OCI-LY7 (cell line): ENCODE measurements at regions not wholly inside any gene's neighbourhood (a gene's known extent, or its start where the extent isn't known, plus 50 kb on each side); places are given as distances from the start of the nearest gene placed in this dataset.
A peak's percentile ranks its signal among the peaks of the same experiment; 100 is the strongest.

Experiments
- BruUV-seq: library from RNA; stranded (reverse); fragments of 400-500 nt; replicated peaks from 2 replicates; lab custom pipeline; 2021; lab: Mats Ljungman, UMichigan
- CTCF ChIA-PET: fragments of 300-600 bp; sonication (Branson Sonifier 250); formaldehyde crosslinking; loops from one replicate; lab custom pipeline; 2022; ENCODE audit warnings: antibody characterized with exemption; ENCODE audit not compliant: unreplicated experiment; lab: Charles Lee
- POLR2A ChIA-PET: fragments of 300-600 bp; sonication (Branson Sonifier 250); formaldehyde crosslinking; loops from one replicate; lab custom pipeline; 2022; ENCODE audit warnings: antibody characterized with exemption; lab: Charles Lee
- DNase-seq: peaks from one replicate; pipeline ENCODE4 v3.0.0-alpha.2; 2015; ENCODE audit warnings: low spot score
- H2AFZ ChIP-seq: fragments of 200-600 bp; sonication (generic), shearing (Covaris generic); 2 replicates; pipeline ENCODE4 v1.6.1; 2014; ENCODE audit warnings: mild to moderate bottlenecking, antibody characterized with exemption, low read length, moderate library complexity
- H3K27ac ChIP-seq: fragments of 200-600 bp; sonication (generic); 2 replicates; pipeline ENCODE4 v1.5.1; 2014; ENCODE audit warnings: mixed run types, low read depth, mild to moderate bottlenecking, moderate library complexity, low read length, inconsistent platforms; ENCODE audit not compliant: poor library complexity, severe bottlenecking
- H3K36me3 ChIP-seq: fragments of 200-600 bp; sonication (generic); 2 replicates; pipeline ENCODE4 v1.6.1; 2014; ENCODE audit warnings: mild to moderate bottlenecking, antibody characterized with exemption, low read length, moderate library complexity, mixed read lengths; ENCODE audit not compliant: insufficient read depth
- H3K4me1 ChIP-seq: fragments of 200-600 bp; sonication (generic); 2 replicates; pipeline ENCODE4 v1.5.1; 2014; ENCODE audit warnings: mild to moderate bottlenecking, low read length; ENCODE audit not compliant: insufficient read depth, poor library complexity, severe bottlenecking
- H3K4me2 ChIP-seq: fragments of 200-600 bp; sonication (generic); 2 replicates; pipeline ENCODE4 v1.6.1; 2014; ENCODE audit warnings: mild to moderate bottlenecking, low read length
- H3K4me3 ChIP-seq: fragments of 200-600 bp; sonication (generic); 2 replicates; pipeline ENCODE4 v1.5.1; 2014; ENCODE audit warnings: mild to moderate bottlenecking, low read depth, low read length; ENCODE audit not compliant: poor library complexity, severe bottlenecking
- H3K79me2 ChIP-seq: fragments of 200-600 bp; sonication (generic); 2 replicates; pipeline ENCODE4 v1.6.1; 2016; ENCODE audit warnings: low read depth, mild to moderate bottlenecking, low read length, moderate library complexity, mixed read lengths; ENCODE audit not compliant: insufficient read depth
- H3K9me2 ChIP-seq: fragments of 200-600 bp; sonication (generic); 2 replicates; pipeline ENCODE4 v1.6.1; 2016; ENCODE audit warnings: mild to moderate bottlenecking, low read length, mixed read lengths; ENCODE audit not compliant: insufficient read depth
- H3K9me3 ChIP-seq: fragments of 200-600 bp; sonication (generic); 2 replicates; pipeline ENCODE4 v1.6.1; 2014; ENCODE audit warnings: mild to moderate bottlenecking, mixed run types, low read length, mixed read lengths
- H4K20me1 ChIP-seq: fragments of 200-600 bp; sonication (generic); 2 replicates; pipeline ENCODE4 v1.6.1; 2014; ENCODE audit warnings: mild to moderate bottlenecking, antibody characterized with exemption, low read length, moderate library complexity, mixed read lengths; ENCODE audit not compliant: insufficient read depth
- EZH2phosphoT487 ChIP-seq: fragments of 200-600 bp; sonication (generic); IDR thresholded peaks from 2 replicates; pipeline ENCODE4 v1.6.1; 2018; ENCODE audit warnings: low read depth, borderline replicate concordance, mild to moderate bottlenecking, mixed run types, antibody characterized with exemption, low read length, moderate library complexity, mixed read lengths
- intact Hi-C: fragments of 100-400 bp; cut with micrococcal nuclease; formaldehyde crosslinking; loops from one replicate; pipeline ENCODE4 v1.10.0; 2022; ENCODE audit not compliant: unreplicated experiment
- TF ChIP-seq, protein P1 (sequence below): fragments of 200-600 bp; sonication (generic); conservative IDR thresholded peaks from 2 replicates; pipeline ENCODE4 v1.5.1; 2014; ENCODE audit warnings: mild to moderate bottlenecking, antibody characterized with exemption, low read length, moderate library complexity, mixed read lengths

DNA sequence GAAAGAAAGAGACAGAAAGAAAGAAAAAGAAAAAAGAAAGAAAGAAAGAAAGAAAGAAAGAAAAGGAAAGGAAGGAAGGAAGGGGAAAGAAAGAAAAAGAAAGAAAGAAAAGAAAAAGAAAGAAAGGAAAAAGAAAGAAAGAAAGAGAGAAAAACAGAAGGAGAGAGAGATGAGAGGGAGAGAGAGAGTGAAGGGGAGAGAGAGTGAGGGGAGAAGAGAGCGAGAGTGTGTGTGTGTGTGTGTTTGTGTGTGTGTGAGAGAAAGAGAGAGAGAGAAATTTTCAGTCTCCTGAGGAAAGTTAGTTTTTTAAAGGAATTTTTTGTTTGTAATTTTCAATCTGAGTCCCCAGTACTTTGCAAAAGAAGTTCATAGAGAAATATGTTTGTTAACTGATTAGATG, 504.1 kb upstream of the POU3F4 start:
- Histone ChIP-seq H3K9me3 (no peaks in the 10 kb centered on the region), H4K20me1 (no peaks in the 10 kb centered on the region)

DNA sequence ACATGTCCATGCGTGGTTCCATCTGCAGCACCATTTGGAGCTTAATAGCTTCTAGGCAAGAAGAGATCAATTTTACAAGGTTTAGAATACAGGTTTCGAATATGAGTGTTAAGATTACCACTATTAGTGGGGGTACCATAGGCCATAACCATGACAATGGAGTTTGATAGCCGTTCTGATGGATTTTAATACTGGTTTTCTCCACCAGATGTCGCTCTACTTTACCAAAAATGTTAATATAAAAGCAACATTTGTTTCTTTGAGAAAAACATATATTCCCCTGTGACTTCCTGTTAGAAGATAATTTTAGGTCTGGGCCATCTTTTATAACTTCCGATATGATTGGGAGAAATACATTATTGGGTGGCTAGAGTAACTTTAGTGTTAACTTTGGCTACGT, 499.7 kb upstream of the POU3F4 start:
- ChIA-PET CTCF (no interaction called here), POLR2A (no interaction called here)
- DNase-seq, result peak; percentile 37
- H3K79me2 ChIP-seq, result no peaks in the 10 kb centered on the region
- TF ChIP-seq EZH2phosphoT487, result no peak
- TF ChIP-seq, protein P1, sequence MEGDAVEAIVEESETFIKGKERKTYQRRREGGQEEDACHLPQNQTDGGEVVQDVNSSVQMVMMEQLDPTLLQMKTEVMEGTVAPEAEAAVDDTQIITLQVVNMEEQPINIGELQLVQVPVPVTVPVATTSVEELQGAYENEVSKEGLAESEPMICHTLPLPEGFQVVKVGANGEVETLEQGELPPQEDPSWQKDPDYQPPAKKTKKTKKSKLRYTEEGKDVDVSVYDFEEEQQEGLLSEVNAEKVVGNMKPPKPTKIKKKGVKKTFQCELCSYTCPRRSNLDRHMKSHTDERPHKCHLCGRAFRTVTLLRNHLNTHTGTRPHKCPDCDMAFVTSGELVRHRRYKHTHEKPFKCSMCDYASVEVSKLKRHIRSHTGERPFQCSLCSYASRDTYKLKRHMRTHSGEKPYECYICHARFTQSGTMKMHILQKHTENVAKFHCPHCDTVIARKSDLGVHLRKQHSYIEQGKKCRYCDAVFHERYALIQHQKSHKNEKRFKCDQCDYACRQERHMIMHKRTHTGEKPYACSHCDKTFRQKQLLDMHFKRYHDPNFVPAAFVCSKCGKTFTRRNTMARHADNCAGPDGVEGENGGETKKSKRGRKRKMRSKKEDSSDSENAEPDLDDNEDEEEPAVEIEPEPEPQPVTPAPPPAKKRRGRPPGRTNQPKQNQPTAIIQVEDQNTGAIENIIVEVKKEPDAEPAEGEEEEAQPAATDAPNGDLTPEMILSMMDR, result peak; percentile 73
- no TSS peak for BruUV-seq
- no peaks in the 10 kb centered on the region for H4K20me1 ChIP-seq
- no peak overlapping the region for H3K27ac ChIP-seq
- no peaks in the 10 kb centered on the region for H3K36me3 ChIP-seq
- peak overlapping the region; percentile 41; the same call in 1 of the 2 replicates for H2AFZ ChIP-seq
- no peak overlapping the region for H3K4me2 ChIP-seq
- H3K9me3 ChIP-seq, result no peaks in the 10 kb centered on the region
- H3K4me1 ChIP-seq, result no peaks in the 10 kb centered on the region
- intact Hi-C loops, result loop anchor here (5.0 to 10.0 kb wide), 2 partner anchors 629 to 756 kb away; no protein-coding TSS in a partner anchor
- H3K4me3 ChIP-seq, result no peak overlapping the region
- no peaks in the 10 kb centered on the region for H3K9me2 ChIP-seq

More for the DNA sequence above, 504.1 kb upstream of the POU3F4 start:
- Histone ChIP-seq H3K27ac (no peak overlapping the region), H3K4me3 (no peak overlapping the region), H3K4me2 (no peak overlapping the region), H3K9me2 (no peaks in the 10 kb centered on the region), H3K79me2 (no peaks in the 10 kb centered on the region), H3K36me3 (no peaks in the 10 kb centered on the region), H2AFZ (no peak overlapping the region), H3K4me1 (no peaks in the 10 kb centered on the region)
- no TSS peak for BruUV-seq
- intact Hi-C loops, result loop anchor here (10.0 kb wide), 1 partner anchor 761 kb away; no protein-coding TSS in a partner anchor
- CTCF ChIA-PET, result no interaction called here
- DNase-seq, result no peak
- TF ChIP-seq EZH2phosphoT487, result no peak
- TF ChIP-seq, protein P1, result no peak
- POLR2A ChIA-PET, result interaction anchor here (0.6 kb wide), 1 partner anchor 21 kb away, joined by 3 read pairs; no protein-coding TSS in a partner anchor

DNA sequence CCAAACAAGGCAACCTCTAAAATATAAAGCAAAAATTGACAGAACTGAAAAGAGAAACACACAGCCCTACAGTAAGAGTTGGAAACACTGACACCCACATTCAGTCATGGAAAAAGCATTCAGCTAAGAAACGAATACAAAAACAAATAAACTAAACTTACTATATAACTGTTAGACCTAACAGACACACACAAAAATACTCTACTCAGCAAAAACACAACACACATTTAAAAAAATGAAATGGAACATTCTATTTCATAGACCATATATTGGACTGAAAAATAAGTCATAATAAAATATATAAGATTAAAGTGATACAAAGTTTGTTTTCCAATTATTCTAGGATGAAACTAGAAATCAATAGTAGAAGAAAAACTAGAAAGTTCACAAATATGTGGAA, 488.8 kb upstream of the POU3F4 start:
- no peaks in the 10 kb centered on the region for H3K4me1 ChIP-seq
- no peaks in the 10 kb centered on the region for H3K9me2 ChIP-seq
- H3K27ac ChIP-seq, result no peak overlapping the region
- no peak for DNase-seq
- ChIA-PET POLR2A (no interaction called here), CTCF (no interaction called here)
- no peak for TF ChIP-seq EZH2phosphoT487
- TF ChIP-seq, protein P1, result no peak
- H3K36me3 ChIP-seq, result no peaks in the 10 kb centered on the region
- no TSS peak for BruUV-seq
- H4K20me1 ChIP-seq, result no peaks in the 10 kb centered on the region
- no peaks in the 10 kb centered on the region for H3K9me3 ChIP-seq
- no peak overlapping the region for H3K4me2 ChIP-seq
- H2AFZ ChIP-seq, result no peak overlapping the region
- H3K79me2 ChIP-seq, result no peaks in the 10 kb centered on the region
- intact Hi-C loops, result no loop called here
- H3K4me3 ChIP-seq, result no peak overlapping the region
